Esophagus (tissue), 2 donors: ENCODE measurements at regions not wholly inside any gene's neighbourhood (a gene's known extent, or its start where the extent isn't known, plus 50 kb on each side); places are given as distances from the start of the nearest gene placed in this dataset.

Experiments
- H3K27ac ChIP-seq, 2 donors: one replicate each; pipeline ENCODE4 v1.5.1; 2013; ENCODE audit warnings: low read depth in 2 of 2, mild to moderate bottlenecking in 2 of 2, inconsistent platforms in 1 of 2, low read length in 1 of 2, moderate library complexity in 1 of 2
- H3K27me3 ChIP-seq, 2 donors: one replicate each; pipeline ENCODE4 v1.6.1; 2013; ENCODE audit warnings: low read length in 2 of 2, control low read depth in 1 of 2, mild to moderate bottlenecking in 1 of 2; ENCODE audit not compliant: insufficient read depth in 2 of 2, control insufficient read depth in 1 of 2
- H3K36me3 ChIP-seq, 2 donors: one replicate each; pipeline ENCODE4 v1.6.1; 2013; ENCODE audit warnings: low read length in 1 of 2; ENCODE audit not compliant: control insufficient read depth in 2 of 2, insufficient read depth in 2 of 2
- H3K4me1 ChIP-seq, 2 donors: one replicate each; pipeline ENCODE4 v1.6.1; 2013; ENCODE audit warnings: low read length in 1 of 2; ENCODE audit not compliant: control insufficient read depth in 2 of 2, insufficient read depth in 2 of 2
- H3K4me3 ChIP-seq, 2 donors: one replicate each; pipeline ENCODE4 v1.5.1; 2013; ENCODE audit warnings: low read length in 2 of 2, mild to moderate bottlenecking in 2 of 2, low read depth in 1 of 2, moderate library complexity in 1 of 2
- H3K9me3 ChIP-seq, 2 donors: one replicate each; pipeline ENCODE4 v1.6.1; 2013; ENCODE audit warnings: mild to moderate bottlenecking in 2 of 2, low read depth in 1 of 2, low read length in 1 of 2, moderate library complexity in 1 of 2; ENCODE audit not compliant: control insufficient read depth in 2 of 2, insufficient read depth in 1 of 2
- WGBS, 2 donors: extraction: QIAGEN DNeasy Blood & Tissue Kit; methylation state at CpG; one replicate each; pipeline ENCODE4 v1.1.7; 2013; 5-methylcytosine and 5-hydroxymethylcytosine counted together
- donor health status: healthy with polysubstance abuse.
- donor health status: Bipolar disorder and iron deficiency.

- H3K36me3 ChIP-seq: no peaks in the 10 kb centered on the region
- no peaks in the 10 kb centered on the region for H3K27me3 ChIP-seq
- no peak overlapping the region for H3K4me3 ChIP-seq
- H3K9me3 ChIP-seq: no peaks in the 10 kb centered on the region
- H3K4me1 ChIP-seq: no peaks in the 10 kb centered on the region
- H3K27ac ChIP-seq: no peak overlapping the region
- WGBS, 2 donors: 50% methylated on average over 6 of the region's 6 CpGs
These were observed 516.5 kb upstream of the KLF6 start for GRCh38 chr10:4301291-4302045.

DNA sequence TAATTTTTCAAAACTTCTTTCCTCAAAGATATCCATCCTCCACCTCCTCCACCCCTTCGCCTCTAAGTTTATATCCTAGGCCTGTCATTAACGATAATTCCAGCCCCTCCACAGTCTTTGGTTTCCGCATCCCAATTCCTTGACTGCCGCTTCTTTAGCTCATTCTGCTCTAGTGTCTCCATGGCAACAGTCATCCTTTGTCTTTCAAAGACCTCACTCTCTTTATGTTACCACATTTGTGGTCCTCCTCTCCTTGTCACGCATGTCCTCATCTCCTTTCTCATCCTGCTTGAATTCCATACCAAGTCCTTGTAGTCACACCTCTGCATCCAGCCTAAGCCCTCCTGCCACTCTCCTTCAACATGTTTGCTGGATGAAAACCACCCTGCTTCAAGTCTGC is 511.2 kb upstream of the KLF6 start:
- Histone ChIP-seq H3K4me3 (no peak overlapping the region), H3K9me3 (no peaks in the 10 kb centered on the region), H3K27me3 (no peaks in the 10 kb centered on the region), H3K27ac (no peak overlapping the region), H3K36me3 (no peaks in the 10 kb centered on the region), H3K4me1 (no peaks in the 10 kb centered on the region)
- WGBS, 2 donors: 96 to 98% methylated on average over 5 of the region's 5 CpGs

DNA sequence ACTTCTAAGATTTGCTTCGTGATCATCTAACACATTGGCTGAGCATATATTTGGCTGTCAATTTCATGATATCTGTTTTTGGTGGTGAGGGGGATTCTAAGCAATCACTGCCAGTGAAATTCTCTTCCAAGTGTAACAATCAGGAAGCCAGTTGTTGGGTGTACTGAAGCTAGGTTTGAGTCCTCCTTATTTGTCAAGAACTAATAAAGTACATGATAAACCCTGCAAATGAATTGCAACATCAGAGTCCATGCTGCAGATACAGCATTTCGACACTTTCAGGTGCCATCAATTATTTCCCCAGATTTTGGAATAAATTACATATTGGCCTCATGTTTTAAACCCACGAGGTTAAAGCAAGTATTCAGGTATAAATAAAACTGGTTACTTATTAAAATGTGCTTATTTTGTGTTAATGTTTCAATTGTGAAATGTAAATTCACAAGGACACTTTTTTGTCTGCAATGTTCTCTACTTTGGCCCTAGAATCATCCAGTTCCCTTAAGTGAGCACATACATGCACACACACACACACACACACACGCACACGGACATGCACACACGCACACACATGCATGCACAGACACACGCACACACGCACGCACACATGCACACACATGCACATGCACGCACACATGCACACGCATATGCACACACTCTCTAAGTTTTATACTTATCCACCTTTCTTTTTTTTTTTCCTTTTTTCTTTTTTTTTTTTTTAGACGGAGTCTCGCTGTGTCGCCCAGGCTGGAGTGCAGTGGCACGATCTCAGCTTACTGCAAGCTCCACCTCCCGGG is 510.2 kb upstream of the KLF6 start:
- Histone ChIP-seq H3K27me3 (no peaks in the 10 kb centered on the region), H3K4me1 (no peaks in the 10 kb centered on the region), H3K9me3 (no peaks in the 10 kb centered on the region), H3K36me3 (no peaks in the 10 kb centered on the region), H3K27ac (no peak overlapping the region), H3K4me3 (no peak overlapping the region)
- WGBS, 2 donors: 92 to 95% methylated on average over 16 of the region's 16 CpGs

- H3K36me3 ChIP-seq: no peaks in the 10 kb centered on the region
- H3K27ac ChIP-seq: no peak overlapping the region
- no peaks in the 10 kb centered on the region for H3K27me3 ChIP-seq
- H3K4me1 ChIP-seq: no peaks in the 10 kb centered on the region
- WGBS, 2 donors: 87 to 91% methylated on average over 5 of the region's 5 CpGs
- H3K4me3 ChIP-seq: no peak overlapping the region
- no peaks in the 10 kb centered on the region for H3K9me3 ChIP-seq
These were observed 509.3 kb upstream of the KLF6 start for GRCh38 chr10:4294271-4294670.

DNA sequence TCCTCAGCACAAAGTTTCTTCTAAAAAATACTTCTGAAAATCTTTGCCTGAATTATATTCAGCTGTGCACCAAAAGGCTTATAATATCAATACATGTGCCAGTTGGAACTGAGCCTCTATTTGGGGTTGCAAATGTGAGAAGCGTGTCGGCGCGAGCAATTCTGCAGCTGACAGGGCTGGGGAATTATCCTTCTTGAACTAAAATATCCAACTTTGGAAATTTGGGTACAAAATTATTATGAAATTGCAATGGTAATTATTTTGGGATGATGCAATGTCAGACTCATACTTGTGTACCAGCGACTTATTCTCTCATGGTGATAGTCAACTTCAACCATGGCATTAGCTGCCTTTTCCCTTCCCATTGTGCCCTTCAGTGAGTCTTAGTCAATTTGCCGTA is 507.0 kb upstream of the KLF6 start:
- H3K36me3 ChIP-seq: no peaks in the 10 kb centered on the region
- H3K4me3 ChIP-seq: no peak overlapping the region
- H3K9me3 ChIP-seq: no peaks in the 10 kb centered on the region
- H3K4me1 ChIP-seq: no peaks in the 10 kb centered on the region
- H3K27me3 ChIP-seq: no peaks in the 10 kb centered on the region
- H3K27ac ChIP-seq: no peak overlapping the region
- 56 to 66% methylated on average over 6 of the region's 6 CpGs for WGBS, 2 donors

GRCh38 chr10:4285121-4285520 is 500.1 kb upstream of the KLF6 start:
- Histone ChIP-seq H3K4me1 (peaks cover 0 to 3% of the 10 kb centered on the region in 2 donors), H3K27me3 (no peaks in the 10 kb centered on the region), H3K27ac (peak overlapping the region; percentile 45 to 49), H3K9me3 (no peaks in the 10 kb centered on the region), H3K4me3 (no peak overlapping the region), H3K36me3 (no peaks in the 10 kb centered on the region)
- 72 to 83% methylated on average over 6 of the region's 6 CpGs for WGBS, 2 donors

DNA sequence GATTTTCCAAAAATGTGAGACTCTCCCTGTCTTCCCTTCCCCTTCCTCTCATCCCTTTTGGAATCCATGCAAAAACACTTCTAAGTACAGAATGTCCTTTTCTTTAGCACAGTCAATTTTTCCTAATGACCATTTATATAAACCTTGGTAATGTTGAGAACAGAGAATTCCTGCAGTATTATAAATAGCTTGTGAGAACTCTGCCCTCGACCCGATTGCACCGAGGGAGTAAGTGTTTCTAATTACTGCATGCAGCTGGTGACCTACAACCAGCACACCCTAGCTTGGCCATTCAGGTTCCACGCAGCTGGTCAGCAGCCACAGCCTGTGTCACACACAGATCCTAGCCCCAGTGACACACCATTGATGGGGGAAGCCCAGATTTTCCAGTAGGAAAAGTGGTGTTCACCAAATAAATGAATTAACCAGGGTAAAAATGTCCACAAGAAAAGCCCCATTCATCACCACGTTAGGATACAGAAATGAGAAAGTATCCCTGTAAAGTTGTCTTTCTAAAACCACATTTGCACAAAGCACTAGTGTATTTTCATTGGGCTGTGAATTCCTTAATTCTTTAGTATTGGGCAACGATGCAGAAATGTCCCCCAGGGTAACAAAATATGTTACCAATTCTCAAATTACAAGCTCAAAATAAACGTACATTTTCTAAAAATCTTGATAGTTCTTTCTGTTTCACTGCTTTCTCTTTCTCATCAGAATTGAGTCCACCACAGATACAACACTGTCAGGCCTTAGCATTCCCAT is 499.0 kb upstream of the KLF6 start:
- Histone ChIP-seq H3K4me1 (peaks cover 0 to 3% of the 10 kb centered on the region in 2 donors), H3K4me3 (no peak overlapping the region), H3K27me3 (no peaks in the 10 kb centered on the region), H3K9me3 (no peaks in the 10 kb centered on the region), H3K36me3 (no peaks in the 10 kb centered on the region), H3K27ac (peak overlapping the region; percentile 25 to 82)
- WGBS, 2 donors: 57 to 60% methylated on average over 7 of the region's 7 CpGs

DNA sequence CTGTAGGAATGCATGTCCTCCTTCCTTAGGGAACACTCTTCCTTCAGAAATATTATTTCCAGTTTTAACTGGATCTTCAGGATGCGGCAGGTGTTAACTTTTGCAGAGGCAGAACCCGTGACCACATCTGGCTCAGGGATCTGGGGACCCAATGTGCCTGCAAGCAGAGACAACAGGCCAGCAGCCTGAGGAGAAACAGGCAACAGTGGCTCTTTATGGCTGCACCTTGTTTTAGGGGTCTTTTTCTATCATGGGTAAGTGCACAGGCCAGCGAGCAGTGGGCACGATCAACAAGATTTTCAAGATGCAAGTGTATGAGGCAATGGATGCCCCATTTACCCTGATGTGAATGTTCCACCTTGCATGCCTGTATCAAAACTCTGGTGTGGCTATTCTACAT is 497.5 kb upstream of the KLF6 start:
- Histone ChIP-seq H3K4me1 (peaks cover 0 to 3% of the 10 kb centered on the region in 2 donors), H3K27ac (peak overlapping the region in 1 of 2 donors; percentile 40)
- 89 to 93% methylated on average over 4 of the region's 4 CpGs for WGBS, 2 donors

GRCh38 chr10:4281190-4281825 is 496.3 kb upstream of the KLF6 start:
- Histone ChIP-seq H3K27ac (peak overlapping the region; percentile 40 to 78), H3K4me1 (peaks cover 0 to 3% of the 10 kb centered on the region in 2 donors), H3K27me3 (no peaks in the 10 kb centered on the region), H3K4me3 (no peak overlapping the region), H3K36me3 (no peaks in the 10 kb centered on the region), H3K9me3 (no peaks in the 10 kb centered on the region)
- 79 to 87% methylated on average over 6 of the region's 6 CpGs for WGBS, 2 donors

More for the DNA sequence above, 497.5 kb upstream of the KLF6 start:
- no peak overlapping the region for H3K4me3 ChIP-seq
- H3K9me3 ChIP-seq: no peaks in the 10 kb centered on the region
- H3K36me3 ChIP-seq: no peaks in the 10 kb centered on the region
- no peaks in the 10 kb centered on the region for H3K27me3 ChIP-seq
